ENCODE measurements at regions not wholly inside any gene's neighbourhood (a gene's known extent, or its start where the extent isn't known, plus 50 kb on each side); places are given as distances from the start of the nearest gene placed in this dataset.

DNA sequence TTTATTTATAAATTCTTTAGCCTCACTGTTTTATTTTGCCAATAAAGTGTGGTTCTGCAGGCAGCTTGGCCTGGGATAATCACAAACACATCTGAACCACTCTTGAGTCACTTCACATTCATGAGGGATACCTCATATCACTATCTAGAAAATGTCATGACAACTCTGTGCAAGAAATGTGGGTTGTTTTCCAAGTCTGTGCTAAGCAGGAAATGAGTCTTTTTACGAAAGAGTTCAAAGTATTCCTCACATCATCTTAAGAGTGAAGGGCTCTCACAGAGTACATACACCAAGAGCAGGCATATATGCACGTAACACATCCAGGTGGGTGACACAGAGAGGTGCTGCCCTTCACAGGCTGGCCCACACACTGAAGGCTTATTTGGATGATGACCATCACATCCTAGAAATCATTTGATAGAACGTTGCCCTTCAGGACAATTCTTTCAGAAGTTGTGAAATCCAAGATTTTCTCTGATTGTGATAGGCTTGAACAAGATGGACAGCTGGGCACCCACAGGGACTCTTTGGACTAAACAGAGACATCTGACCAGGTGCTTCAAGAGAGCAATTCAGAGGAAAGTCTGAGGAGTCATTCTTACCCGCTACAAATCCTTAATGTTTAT is 811.1 kb upstream of the LRATD1 start:
- Histone ChIP-seq H3K9me2 (ENCODE audit: insufficient read depth) (no peaks in the 10 kb centered on the region), H3K79me2 (replicated peaks; ENCODE audit: insufficient read depth) (no peaks in the 10 kb centered on the region), H2AFZ (no peak overlapping the region), H4K20me1 (replicated peaks; ENCODE audit: insufficient read depth) (peaks cover 22% of the 10 kb centered on the region), H3F3A (replicated peaks; ENCODE audit: low read depth) (no peaks in the 10 kb centered on the region), H3K27me3 (ENCODE audit: insufficient read depth) (peaks cover 91% of the 10 kb centered on the region), H3K36me3 (ENCODE audit: insufficient read depth) (no peaks in the 10 kb centered on the region), H3K4me2 (no peak overlapping the region), H3K27ac (ENCODE audit: low read depth) (no peak overlapping the region), H3K4me1 (ENCODE audit: insufficient read depth) (peaks cover 9% of the 10 kb centered on the region; the same call in 1 of the 2 replicates), H3K4me3 (no peak overlapping the region)
- Mint-ChIP-seq H3K4me1 (peaks cover 8% of the 10 kb centered on the region; the same call in 2 of the 3 replicates), H3K9me3 (no peaks in the 10 kb centered on the region), H3K36me3 (ENCODE audit: low read depth) (no peaks in the 10 kb centered on the region), H3K4me3 (no peak overlapping the region), H3K27me3 (ENCODE audit: insufficient read depth, low read depth, poor library complexity) (peaks cover 68% of the 10 kb centered on the region), H3K27ac (no peak overlapping the region)
- TF ChIP-seq, protein P1, sequence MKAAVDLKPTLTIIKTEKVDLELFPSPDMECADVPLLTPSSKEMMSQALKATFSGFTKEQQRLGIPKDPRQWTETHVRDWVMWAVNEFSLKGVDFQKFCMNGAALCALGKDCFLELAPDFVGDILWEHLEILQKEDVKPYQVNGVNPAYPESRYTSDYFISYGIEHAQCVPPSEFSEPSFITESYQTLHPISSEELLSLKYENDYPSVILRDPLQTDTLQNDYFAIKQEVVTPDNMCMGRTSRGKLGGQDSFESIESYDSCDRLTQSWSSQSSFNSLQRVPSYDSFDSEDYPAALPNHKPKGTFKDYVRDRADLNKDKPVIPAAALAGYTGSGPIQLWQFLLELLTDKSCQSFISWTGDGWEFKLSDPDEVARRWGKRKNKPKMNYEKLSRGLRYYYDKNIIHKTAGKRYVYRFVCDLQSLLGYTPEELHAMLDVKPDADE (IDR thresholded peaks at IDR 0.05), result no peak
- no peak for TF ChIP-seq EZH2phosphoT487 (IDR thresholded peaks at IDR 0.05; ENCODE audit: unreplicated experiment)
- no peak for TF ChIP-seq ZNF331 (CRISPR knock-in tag; IDR thresholded peaks at IDR 0.05; ENCODE audit: low read depth)
- no peak for TF ChIP-seq ZNF114 (CRISPR knock-in tag; IDR thresholded peaks at IDR 0.05)
- no peak for TF ChIP-seq EZH2 (IDR thresholded peaks at IDR 0.05; ENCODE audit: low read depth, unreplicated experiment)
- no peak for TF ChIP-seq POLR2AphosphoS5 (IDR thresholded peaks at IDR 0.05; ENCODE audit: low read depth)
- no peak for TF ChIP-seq CTCF (conservative IDR thresholded peaks at IDR 0.05; ENCODE audit: low read depth in 2 of 2)
- TF ChIP-seq STAT1 (IDR thresholded peaks at IDR 0.05; ENCODE audit: unreplicated experiment), result no peak
- no peak for TF ChIP-seq CREB1 (CRISPR knock-in tag; IDR thresholded peaks at IDR 0.05; ENCODE audit: low read depth)
- TF ChIP-seq, protein P2, sequence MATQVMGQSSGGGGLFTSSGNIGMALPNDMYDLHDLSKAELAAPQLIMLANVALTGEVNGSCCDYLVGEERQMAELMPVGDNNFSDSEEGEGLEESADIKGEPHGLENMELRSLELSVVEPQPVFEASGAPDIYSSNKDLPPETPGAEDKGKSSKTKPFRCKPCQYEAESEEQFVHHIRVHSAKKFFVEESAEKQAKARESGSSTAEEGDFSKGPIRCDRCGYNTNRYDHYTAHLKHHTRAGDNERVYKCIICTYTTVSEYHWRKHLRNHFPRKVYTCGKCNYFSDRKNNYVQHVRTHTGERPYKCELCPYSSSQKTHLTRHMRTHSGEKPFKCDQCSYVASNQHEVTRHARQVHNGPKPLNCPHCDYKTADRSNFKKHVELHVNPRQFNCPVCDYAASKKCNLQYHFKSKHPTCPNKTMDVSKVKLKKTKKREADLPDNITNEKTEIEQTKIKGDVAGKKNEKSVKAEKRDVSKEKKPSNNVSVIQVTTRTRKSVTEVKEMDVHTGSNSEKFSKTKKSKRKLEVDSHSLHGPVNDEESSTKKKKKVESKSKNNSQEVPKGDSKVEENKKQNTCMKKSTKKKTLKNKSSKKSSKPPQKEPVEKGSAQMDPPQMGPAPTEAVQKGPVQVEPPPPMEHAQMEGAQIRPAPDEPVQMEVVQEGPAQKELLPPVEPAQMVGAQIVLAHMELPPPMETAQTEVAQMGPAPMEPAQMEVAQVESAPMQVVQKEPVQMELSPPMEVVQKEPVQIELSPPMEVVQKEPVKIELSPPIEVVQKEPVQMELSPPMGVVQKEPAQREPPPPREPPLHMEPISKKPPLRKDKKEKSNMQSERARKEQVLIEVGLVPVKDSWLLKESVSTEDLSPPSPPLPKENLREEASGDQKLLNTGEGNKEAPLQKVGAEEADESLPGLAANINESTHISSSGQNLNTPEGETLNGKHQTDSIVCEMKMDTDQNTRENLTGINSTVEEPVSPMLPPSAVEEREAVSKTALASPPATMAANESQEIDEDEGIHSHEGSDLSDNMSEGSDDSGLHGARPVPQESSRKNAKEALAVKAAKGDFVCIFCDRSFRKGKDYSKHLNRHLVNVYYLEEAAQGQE (IDR thresholded peaks at IDR 0.05; ENCODE audit: unreplicated experiment), result no peak
- no peak for TF ChIP-seq JUNB (IDR thresholded peaks at IDR 0.05; ENCODE audit: unreplicated experiment)
- no peak for TF ChIP-seq ZNF462 (CRISPR knock-in tag; IDR thresholded peaks at IDR 0.05)
- no peak for TF ChIP-seq NANOG (IDR thresholded peaks at IDR 0.05; ENCODE audit: borderline replicate concordance)
- ATAC-seq (no peak), DNase-seq (ENCODE audit: low spot score) (no peak)
